ENCODE measurements at regions not wholly inside any gene's neighbourhood (a gene's known extent, or its start where the extent isn't known, plus 50 kb on each side); places are given as distances from the start of the nearest gene placed in this dataset.

- H3K79me2 ChIP-seq (ENCODE audit: insufficient read depth, low read length): no peaks in the 10 kb centered on the region
- H2AFZ ChIP-seq (ENCODE audit: low read length): no peak overlapping the region
- no peaks in the 10 kb centered on the region for H3K4me1 ChIP-seq (ENCODE audit: insufficient read depth, low read length)
- no peak overlapping the region for H2BK12ac ChIP-seq (ENCODE audit: insufficient read length, low read depth, low read length)
- H3K9ac ChIP-seq (ENCODE audit: extremely low read depth, insufficient read length, low read length): no peak overlapping the region
- H3K79me1 ChIP-seq (ENCODE audit: insufficient read depth, low read depth, low read length, poor library complexity, severe bottlenecking): no peaks in the 10 kb centered on the region
- Mint-ChIP-seq H3K27ac (no peak overlapping the region), H3K4me3 (no peak overlapping the region), H3K9me3 (peaks cover 5% of the 10 kb centered on the region in 2 experiments), H3K4me1 (0 out of 4 replicates have a peak, but pooled peaks cover 0 to under 1% of the 10 kb centered on the region in 2 experiments), H3K27me3 (ENCODE audit: low read depth) (peaks cover 8% of the 10 kb centered on the region), H3K36me3 (ENCODE audit: insufficient read depth in 1 of 3, low read depth in 3 of 3) (peaks cover 0 to 6% (median 3%) of the 10 kb centered on the region in 3 experiments; a peak in 2 of 7 replicates)
- no peak overlapping the region for H3K4me2 ChIP-seq (ENCODE audit: insufficient read depth, insufficient read length, low read length)
- no peak overlapping the region for H4K8ac ChIP-seq (replicated peaks; ENCODE audit: insufficient read length, low read depth, low read length)
- H2BK15ac ChIP-seq (ENCODE audit: low read depth, low read length): no peak overlapping the region
- H3K4ac ChIP-seq (ENCODE audit: low read depth, low read length): no peak overlapping the region
- H2BK20ac ChIP-seq (ENCODE audit: low read depth, low read length, poor library complexity, severe bottlenecking): no peak overlapping the region
- H3K56ac ChIP-seq (ENCODE audit: insufficient read length, low read depth, low read length): no peak overlapping the region
- H3K23me2 ChIP-seq (ENCODE audit: insufficient read length, low read depth, low read length, poor library complexity, severe bottlenecking): no peaks in the 10 kb centered on the region
- H3T11ph ChIP-seq (ENCODE audit: low read length): no peak overlapping the region
- H3K9me3 ChIP-seq (ENCODE audit: control insufficient read depth, low read depth, low read length): no peaks in the 10 kb centered on the region
- H4K91ac ChIP-seq (ENCODE audit: insufficient read length, low read depth, low read length): no peak overlapping the region
- TF ChIP-seq CTCF (conservative IDR thresholded peaks at IDR 0.05): no peak
- H4K20me1 ChIP-seq (ENCODE audit: control insufficient read depth, insufficient read depth, insufficient read length): no peaks in the 10 kb centered on the region
- H2AK5ac ChIP-seq (ENCODE audit: insufficient read length, low read length): no peak overlapping the region
- no peak for DNase-seq
- no peak overlapping the region for H2BK120ac ChIP-seq (ENCODE audit: low read depth, low read length, poor library complexity, severe bottlenecking)
- H3K18ac ChIP-seq (ENCODE audit: insufficient read length, low read depth, low read length): no peak overlapping the region
- H3K27me3 ChIP-seq (ENCODE audit: insufficient read depth, low read length): no peaks in the 10 kb centered on the region
- no peak overlapping the region for H3K14ac ChIP-seq (ENCODE audit: insufficient read depth, low read length)
- no peak overlapping the region for H3K23ac ChIP-seq (ENCODE audit: insufficient read length, low read depth, low read length)
- H4K5ac ChIP-seq (ENCODE audit: insufficient read length, low read depth, low read length): no peak overlapping the region
- no peak overlapping the region for H3K27ac ChIP-seq (ENCODE audit: insufficient read length, low read depth, low read length)
- H2BK5ac ChIP-seq (ENCODE audit: insufficient read length, low read length): no peak overlapping the region
These were observed 190.4 kb downstream of the MIS18A start for GRCh38 chr21:32088471-32088870.
